H1 (cell line): ENCODE measurements at regions not wholly inside any gene's neighbourhood (a gene's known extent, or its start where the extent isn't known, plus 50 kb on each side); places are given as distances from the start of the nearest gene placed in this dataset.
"Not testable (repeated sequence)": the region's sequence is repeated elsewhere in the genome, so short reads cannot be mapped to it uniquely, and the experiment has no call there.

Source experiments
- CTCF ChIA-PET: fragments of 300-600 bp; sonication (Branson Sonifier 250); formaldehyde crosslinking; loops from one replicate; lab custom pipeline; 2021; ENCODE audit not compliant: partially characterized antibody; lab: Charles Lee
- POLR2A ChIA-PET: fragments of 300-600 bp; sonication (Branson Sonifier 250); formaldehyde crosslinking; loops from one replicate; lab custom pipeline; 2021; ENCODE audit warnings: inconsistent platforms; ENCODE audit not compliant: partially characterized antibody; lab: Charles Lee
- DNase-seq, 2 experiments: peaks; one replicate each; pipeline versions ENCODE4 v3.0.0 to v3.0.0-alpha.2; 2010 to 2022; ENCODE audit warnings: low spot score in 2 of 2, low read depth in 1 of 2, mixed read lengths in 1 of 2
- FAIRE-seq: peaks from 2 replicates; lab custom pipeline; 2011; peaks lifted over from hg19 to GRCh38; lab: Jason Lieb, UNC
- H2AFZ ChIP-seq: 2 replicates; pipeline ENCODE4 v1.8.1; 2012; ENCODE audit warnings: low read length, inconsistent platforms
- H2AK5ac ChIP-seq: 2 replicates; pipeline ENCODE4 v1.6.1; 2013; ENCODE audit warnings: low read depth, low read length
- H2BK120ac ChIP-seq: replicated peaks from 2 replicates; pipeline ENCODE3; 2013; ENCODE audit warnings: low read depth, low read length, inconsistent platforms
- H2BK12ac ChIP-seq: 2 replicates; pipeline ENCODE4 v1.6.1; 2013; ENCODE audit warnings: low read depth, low read length
- H2BK15ac ChIP-seq: 2 replicates; pipeline ENCODE4 v1.6.1; 2013; ENCODE audit warnings: low read length
- H2BK20ac ChIP-seq: 2 replicates; pipeline ENCODE4 v1.6.1; 2013; ENCODE audit warnings: low read length
- H2BK5ac ChIP-seq: 2 replicates; pipeline ENCODE4 v1.6.1; 2013; ENCODE audit warnings: low read depth, low read length
- H3K14ac ChIP-seq: 2 replicates; pipeline ENCODE4 v1.6.1; 2013; ENCODE audit warnings: inconsistent platforms; ENCODE audit not compliant: insufficient read length
- H3K18ac ChIP-seq: 2 replicates; pipeline ENCODE4 v1.6.1; 2013; ENCODE audit warnings: low read length; ENCODE audit errors: extremely low read depth
- H3K23ac ChIP-seq: 2 replicates; pipeline ENCODE4 v1.6.1; 2013; ENCODE audit warnings: inconsistent platforms; ENCODE audit not compliant: insufficient read length
- H3K23me2 ChIP-seq: 2 replicates; pipeline ENCODE4 v1.6.1; 2013; ENCODE audit warnings: low read depth, low read length
- H3K27ac ChIP-seq: 2 replicates; pipeline ENCODE4 v1.6.1; 2011; ENCODE audit warnings: low read depth, low read length, inconsistent platforms
- H3K27me3 ChIP-seq, 4 experiments: replicated peaks in 1 of 4; 1 replicate in 1 of 4; 2 replicates in 3 of 4; pipeline versions ENCODE4 v1.6.1 to v1.8.1; 2011 to 2013; ENCODE audit warnings: low read length in 3 of 4, mild to moderate bottlenecking in 3 of 4, inconsistent platforms in 2 of 4, mixed read lengths in 2 of 4, moderate library complexity in 1 of 4; ENCODE audit not compliant: control insufficient read depth in 3 of 4, insufficient read depth in 3 of 4; ENCODE audit errors: extremely low read depth in 1 of 4
- H3K36me3 ChIP-seq, 4 experiments: 2 replicates each; pipeline versions ENCODE4 v1.6.1 to v1.8.1; 2011 to 2013; ENCODE audit warnings: mild to moderate bottlenecking in 4 of 4, low read length in 3 of 4, moderate library complexity in 2 of 4, control low read depth in 1 of 4, inconsistent platforms in 1 of 4; ENCODE audit not compliant: insufficient read depth in 4 of 4, control insufficient read depth in 2 of 4
- H3K4ac ChIP-seq: replicated peaks from 2 replicates; pipeline ENCODE3; 2013; ENCODE audit warnings: low read length, low read depth, mixed read lengths, inconsistent platforms; ENCODE audit not compliant: insufficient read length
- H3K4me1 ChIP-seq, 4 experiments: replicated peaks in 1 of 4; 1 replicate in 1 of 4; 2 replicates in 3 of 4; pipeline versions ENCODE4 v1.6.1 to v1.8.1; 2011 to 2013; ENCODE audit warnings: low read length in 3 of 4, inconsistent platforms in 2 of 4, mixed read lengths in 1 of 4; ENCODE audit not compliant: insufficient read depth in 4 of 4, control insufficient read depth in 3 of 4
- H3K4me2 ChIP-seq, 2 experiments: 2 replicates each; pipeline versions ENCODE4 v1.6.1 to v1.8.1; 2011 to 2013; ENCODE audit warnings: low read depth in 2 of 2, low read length in 2 of 2, control low read depth in 1 of 2, inconsistent platforms in 1 of 2, mild to moderate bottlenecking in 1 of 2; ENCODE audit not compliant: insufficient read depth in 1 of 2
- H3K4me3 ChIP-seq, 4 experiments: fragments of 200-600, 300-600 bp in 1 of 4; sonication (generic), shearing (Covaris generic), sonication (Bioruptor Twin) in 1 of 4; 2 replicates each; pipeline versions ENCODE4 v1.5.1 to v1.8.1; 2011 to 2016; ENCODE audit warnings: low read length in 4 of 4, low read depth in 3 of 4, control low read depth in 2 of 4, inconsistent platforms in 2 of 4, mild to moderate bottlenecking in 2 of 4, mixed read lengths in 1 of 4, moderate library complexity in 1 of 4; ENCODE audit not compliant: insufficient read depth in 2 of 4; ENCODE audit errors: extremely low read depth in 1 of 4
- H3K56ac ChIP-seq: replicated peaks from 2 replicates; pipeline ENCODE3; 2013; ENCODE audit warnings: low read depth, mild to moderate bottlenecking, mixed read lengths, low read length, inconsistent platforms; ENCODE audit not compliant: insufficient read length
- H3K79me1 ChIP-seq: 2 replicates; pipeline ENCODE4 v1.6.1; 2013; ENCODE audit warnings: low read depth, low read length, control low read depth
- H3K79me2 ChIP-seq, 2 experiments: 2 replicates each; pipeline versions ENCODE4 v1.6.1 to v1.8.1; 2012 to 2013; ENCODE audit warnings: low read length in 2 of 2, mild to moderate bottlenecking in 2 of 2, inconsistent platforms in 1 of 2; ENCODE audit not compliant: insufficient read depth in 2 of 2, control insufficient read depth in 1 of 2
- H3K9ac ChIP-seq, 4 experiments: replicated peaks in 1 of 4; 1 replicate in 1 of 4; 2 replicates in 3 of 4; pipeline versions ENCODE4 v1.6.1 to v1.8.1; 2011 to 2013; ENCODE audit warnings: low read depth in 3 of 4, low read length in 3 of 4, control low read depth in 2 of 4, mild to moderate bottlenecking in 2 of 4, moderate library complexity in 2 of 4, inconsistent platforms in 1 of 4; ENCODE audit errors: extremely low read depth in 1 of 4
- H3K9me3 ChIP-seq, 2 experiments: 2 replicates each; pipeline versions ENCODE4 v1.6.1 to v1.8.1; 2012 to 2013; ENCODE audit warnings: mild to moderate bottlenecking in 2 of 2, moderate library complexity in 2 of 2, control low read depth in 1 of 2, inconsistent platforms in 1 of 2, low read depth in 1 of 2, low read length in 1 of 2, mixed read lengths in 1 of 2; ENCODE audit not compliant: insufficient read depth in 2 of 2
- H4K20me1 ChIP-seq, 2 experiments: replicated peaks in 1 of 2; 2 replicates each; pipeline versions ENCODE3 to v1.8.1; 2011 to 2013; ENCODE audit warnings: inconsistent platforms in 2 of 2, low read length in 2 of 2, mild to moderate bottlenecking in 1 of 2; ENCODE audit not compliant: insufficient read depth in 2 of 2, control insufficient read depth in 1 of 2
- H4K5ac ChIP-seq: 2 replicates; pipeline ENCODE4 v1.6.1; 2013; ENCODE audit warnings: low read length, low read depth, mixed read lengths, inconsistent platforms; ENCODE audit not compliant: insufficient read length
- H4K8ac ChIP-seq: 2 replicates; pipeline ENCODE4 v1.8.0; 2013; ENCODE audit warnings: mild to moderate bottlenecking, moderate library complexity, low read length, inconsistent platforms; ENCODE audit not compliant: insufficient read depth; ENCODE audit errors: extremely low read depth
- H4K91ac ChIP-seq: replicated peaks from 2 replicates; pipeline ENCODE3; 2013; ENCODE audit warnings: low read length, mixed read lengths, inconsistent platforms; ENCODE audit not compliant: insufficient read length
- KDM5A ChIP-seq: fragments of 200-600 bp; IDR thresholded peaks from 2 replicates; pipeline ENCODE4 v1.7.1; 2012; ENCODE audit warnings: mild to moderate bottlenecking, low read length, inconsistent platforms, mixed read lengths
- RFX5 ChIP-seq: IDR thresholded peaks from 2 replicates; pipeline ENCODE4 v1.6.1; 2011; ENCODE audit warnings: low read depth, low read length, improper control_type of control experiment, borderline replicate concordance
- SAP30 ChIP-seq: fragments of 300-600 bp; sonication (generic); IDR thresholded peaks from 2 replicates; pipeline ENCODE4 v1.7.1; 2012; ENCODE audit warnings: low read length, moderate library complexity, mild to moderate bottlenecking, inconsistent platforms; ENCODE audit not compliant: insufficient read depth, insufficient replicate concordance
- SIN3A ChIP-seq, 2 experiments: IDR thresholded peaks in 1 of 2; conservative IDR thresholded peaks in 1 of 2; 2 replicates each; pipeline ENCODE4 v1.6.1; 2011 to 2012; ENCODE audit warnings: low read length in 2 of 2, improper control_type of control experiment in 1 of 2, low read depth in 1 of 2, mild to moderate bottlenecking in 1 of 2
- WGBS, 2 experiments: shearing (Covaris generic) in 1 of 2; methylation state at CpG; one replicate each; pipeline versions ENCODE4 v1.1.6 to v1.1.7; 2013 to 2015; ENCODE audit warnings: low lambda C conversion rate in 2 of 2, mixed read lengths in 2 of 2, inconsistent platforms in 1 of 2, low coverage in 1 of 2, missing lambda C conversion rate in 1 of 2; ENCODE audit not compliant: insufficient replicate concordance in 2 of 2, insufficient coverage in 1 of 2, insufficient read length in 1 of 2; ENCODE audit errors: extremely low coverage in 1 of 2, missing lambda C conversion rate in 1 of 2; 5-methylcytosine and 5-hydroxymethylcytosine counted together
- TF ChIP-seq, protein P1 (sequence below): IDR thresholded peaks from 2 replicates; pipeline ENCODE4 v1.6.1; 2011; ENCODE audit warnings: low read depth, mild to moderate bottlenecking, low read length; ENCODE audit not compliant: insufficient read depth
- TF ChIP-seq, protein P2 (sequence below): IDR thresholded peaks from 2 replicates; pipeline ENCODE4 v1.6.1; 2011; ENCODE audit warnings: low read length, improper control_type of control experiment

DNA sequence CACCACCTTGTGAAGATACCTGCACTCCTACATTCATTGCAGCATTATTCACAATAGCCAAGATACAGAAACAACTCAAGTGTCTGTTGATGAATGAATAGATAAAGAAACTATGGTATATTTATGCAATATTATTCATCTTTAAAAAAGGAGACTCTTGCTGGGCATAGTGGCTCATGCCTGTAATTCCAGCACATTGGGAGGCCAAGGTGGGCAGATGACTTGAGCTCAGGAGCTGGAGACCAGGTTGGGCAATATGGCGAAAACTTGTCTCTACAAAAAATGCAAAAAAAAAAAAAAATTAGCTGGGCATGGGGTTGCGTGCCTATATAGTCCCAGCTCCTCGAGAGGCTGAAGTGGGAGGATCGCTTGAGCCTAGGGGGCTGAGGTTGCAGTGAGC, 119.8 kb downstream of the GJA1 start (continued):
- TF ChIP-seq, protein P1, sequence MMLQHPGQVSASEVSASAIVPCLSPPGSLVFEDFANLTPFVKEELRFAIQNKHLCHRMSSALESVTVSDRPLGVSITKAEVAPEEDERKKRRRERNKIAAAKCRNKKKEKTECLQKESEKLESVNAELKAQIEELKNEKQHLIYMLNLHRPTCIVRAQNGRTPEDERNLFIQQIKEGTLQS: no peak
- no peak for TF ChIP-seq KDM5A
- no peak for TF ChIP-seq SIN3A (conservative IDR thresholded peaks at IDR 0.05 in 1 of 2, IDR thresholded peaks at IDR 0.05 in 1 of 2; ENCODE audit: low read depth in 1 of 2, low read length in 2 of 2)
- TF ChIP-seq, protein P2, sequence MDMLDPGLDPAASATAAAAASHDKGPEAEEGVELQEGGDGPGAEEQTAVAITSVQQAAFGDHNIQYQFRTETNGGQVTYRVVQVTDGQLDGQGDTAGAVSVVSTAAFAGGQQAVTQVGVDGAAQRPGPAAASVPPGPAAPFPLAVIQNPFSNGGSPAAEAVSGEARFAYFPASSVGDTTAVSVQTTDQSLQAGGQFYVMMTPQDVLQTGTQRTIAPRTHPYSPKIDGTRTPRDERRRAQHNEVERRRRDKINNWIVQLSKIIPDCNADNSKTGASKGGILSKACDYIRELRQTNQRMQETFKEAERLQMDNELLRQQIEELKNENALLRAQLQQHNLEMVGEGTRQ: no peak
- no peak for TF ChIP-seq RFX5
- no peak for TF ChIP-seq SAP30

- H3K4ac ChIP-seq, H2BK5ac ChIP-seq, H2BK20ac ChIP-seq, H4K91ac ChIP-seq, H3K79me2 ChIP-seq, H4K8ac ChIP-seq, H4K20me1 ChIP-seq, H3K27ac ChIP-seq, H3K9me3 ChIP-seq, CTCF ChIA-PET, DNase-seq, H3K9ac ChIP-seq, POLR2A ChIA-PET, H3K4me2 ChIP-seq, H3K14ac ChIP-seq, H3K79me1 ChIP-seq, H2AFZ ChIP-seq, H3K56ac ChIP-seq, H2BK12ac ChIP-seq, H3K23ac ChIP-seq, H2BK120ac ChIP-seq, H3K23me2 ChIP-seq, H3K36me3 ChIP-seq, FAIRE-seq, H4K5ac ChIP-seq, H3K18ac ChIP-seq, H2BK15ac ChIP-seq, H2AK5ac ChIP-seq, H3K4me1 ChIP-seq, H3K4me3 ChIP-seq, H3K27me3 ChIP-seq: not testable (repeated sequence)
- WGBS, 2 experiments: 90% methylated on average over 3 of the region's 3 CpGs; no CpG with 5 or more reads in 1 of the 2 experiments
Observed at GRCh38 chr6:121556149-121556548, 120.7 kb downstream of the GJA1 start.
